ENCODE measurements at regions not wholly inside any gene's neighbourhood (a gene's known extent, or its start where the extent isn't known, plus 50 kb on each side); places are given as distances from the start of the nearest gene placed in this dataset.

GRCh38 chr3:59423707-59424106, 373.9 kb upstream of the CFAP20DC start:
- Histone ChIP-seq H4K20me1 (ENCODE audit: insufficient read depth) (no peaks in the 10 kb centered on the region), H3K9me2 (ENCODE audit: insufficient read depth) (no peaks in the 10 kb centered on the region; the same call in 1 of the 2 replicates), H3K79me2 (ENCODE audit: low read depth) (no peaks in the 10 kb centered on the region), H3K4me1 (replicated peaks; ENCODE audit: insufficient read depth) (no peaks in the 10 kb centered on the region), H3K9me3 (ENCODE audit: insufficient read depth, low read depth) (no peaks in the 10 kb centered on the region), H3F3A (ENCODE audit: insufficient read depth, low read depth) (no peaks in the 10 kb centered on the region), H3K27ac (no peak overlapping the region), H3K4me3 (no peak overlapping the region), H3K36me3 (ENCODE audit: low read depth) (no peaks in the 10 kb centered on the region), H3K27me3 (ENCODE audit: insufficient read depth, low read depth) (no peaks in the 10 kb centered on the region), H3K4me2 (no peak overlapping the region), H2AFZ (no peak overlapping the region)
- intact Hi-C loops (cut with micrococcal nuclease; ENCODE audit: unreplicated experiment), result no loop called here
- ChIA-PET POLR2A (ENCODE audit: unreplicated experiment) (no interaction called here), CTCF (no interaction called here)
- TF ChIP-seq CTCF (conservative IDR thresholded peaks at IDR 0.05) (no peak), EZH2 (IDR thresholded peaks at IDR 0.05; ENCODE audit: low read depth) (no peak)
- no TSS peak for BruUV-seq (replicated peaks)
- DNase-seq, result no peak

DNA sequence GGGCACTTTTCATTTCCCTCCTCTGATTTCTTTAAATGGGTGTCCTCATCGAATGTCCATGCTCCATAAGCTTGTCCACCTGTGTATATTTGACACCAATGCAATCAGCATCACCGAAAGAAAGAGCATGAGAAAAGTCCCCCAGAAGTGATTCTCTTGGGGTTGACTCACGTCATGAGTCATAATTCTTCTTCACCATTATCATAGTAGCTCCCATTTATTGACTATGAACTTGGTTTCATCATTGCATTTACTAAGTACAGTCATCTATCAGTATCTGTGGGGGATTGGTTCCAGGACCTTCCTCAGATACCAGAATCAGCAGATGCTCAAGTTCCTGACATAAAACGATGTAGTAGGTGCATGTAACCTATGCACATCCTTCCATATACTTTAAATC, 372.5 kb upstream of the CFAP20DC start:
- intact Hi-C loops (cut with micrococcal nuclease; ENCODE audit: unreplicated experiment), result no loop called here
- DNase-seq, result no peak
- no peak overlapping the region for H3K4me2 ChIP-seq

GRCh38 chr3:59418836-59419235, 369.0 kb upstream of the CFAP20DC start:
- CTCF ChIA-PET, result no interaction called here
- H3K4me3 ChIP-seq, result no peak overlapping the region
- H2AFZ ChIP-seq, result no peak overlapping the region
- no peak for DNase-seq
- no TSS peak for BruUV-seq (replicated peaks)
- no peaks in the 10 kb centered on the region for H3K9me3 ChIP-seq (ENCODE audit: insufficient read depth, low read depth)
- H3K79me2 ChIP-seq (ENCODE audit: low read depth), result no peaks in the 10 kb centered on the region
- H3K27ac ChIP-seq, result no peak overlapping the region
- no peaks in the 10 kb centered on the region for H3K4me1 ChIP-seq (replicated peaks; ENCODE audit: insufficient read depth)
- POLR2A ChIA-PET (ENCODE audit: unreplicated experiment), result no interaction called here
- H4K20me1 ChIP-seq (ENCODE audit: insufficient read depth), result no peaks in the 10 kb centered on the region
- no peak overlapping the region for H3K4me2 ChIP-seq
- H3K9me2 ChIP-seq (ENCODE audit: insufficient read depth), result no peaks in the 10 kb centered on the region; the same call in 1 of the 2 replicates
- intact Hi-C loops (cut with micrococcal nuclease; ENCODE audit: unreplicated experiment), result no loop called here
- no peaks in the 10 kb centered on the region for H3K27me3 ChIP-seq (ENCODE audit: insufficient read depth, low read depth)
- TF ChIP-seq CTCF (conservative IDR thresholded peaks at IDR 0.05) (no peak), EZH2 (IDR thresholded peaks at IDR 0.05; ENCODE audit: low read depth) (no peak)
- H3K36me3 ChIP-seq (ENCODE audit: low read depth), result no peaks in the 10 kb centered on the region
- no peaks in the 10 kb centered on the region for H3F3A ChIP-seq (ENCODE audit: insufficient read depth, low read depth)

More for the DNA sequence above, 372.5 kb upstream of the CFAP20DC start:
- H3F3A ChIP-seq (ENCODE audit: insufficient read depth, low read depth), result no peaks in the 10 kb centered on the region
- ChIA-PET CTCF (no interaction called here), POLR2A (ENCODE audit: unreplicated experiment) (no interaction called here)
- no TSS peak for BruUV-seq (replicated peaks)
- H3K9me3 ChIP-seq (ENCODE audit: insufficient read depth, low read depth), result no peaks in the 10 kb centered on the region
- no peaks in the 10 kb centered on the region for H3K4me1 ChIP-seq (replicated peaks; ENCODE audit: insufficient read depth)
- H3K27me3 ChIP-seq (ENCODE audit: insufficient read depth, low read depth), result no peaks in the 10 kb centered on the region
- no peak overlapping the region for H3K4me3 ChIP-seq
- H3K9me2 ChIP-seq (ENCODE audit: insufficient read depth), result no peaks in the 10 kb centered on the region; the same call in 1 of the 2 replicates
- H4K20me1 ChIP-seq (ENCODE audit: insufficient read depth), result no peaks in the 10 kb centered on the region
- no peaks in the 10 kb centered on the region for H3K79me2 ChIP-seq (ENCODE audit: low read depth)
- H2AFZ ChIP-seq, result no peak overlapping the region
- no peak overlapping the region for H3K27ac ChIP-seq
- TF ChIP-seq CTCF (conservative IDR thresholded peaks at IDR 0.05) (no peak), EZH2 (IDR thresholded peaks at IDR 0.05; ENCODE audit: low read depth) (no peak)
- no peaks in the 10 kb centered on the region for H3K36me3 ChIP-seq (ENCODE audit: low read depth)

Measured in PC-9 (cell line).